Stomach (tissue), 8 donors: ENCODE measurements at regions not wholly inside any gene's neighbourhood (a gene's known extent, or its start where the extent isn't known, plus 50 kb on each side); places are given as distances from the start of the nearest gene placed in this dataset.

Experiments
- DNase-seq, 2 donors: peaks; one replicate each; pipeline versions ENCODE4 v3.0.0 to v3.0.0-alpha.2; 2013 to 2019
- H3K27ac ChIP-seq, 5 donors: fragments of 200-600 bp in 4 of 5; sonication (generic) in 4 of 5; one replicate each; pipeline ENCODE4 v1.5.1; 2013 to 2019; ENCODE audit warnings: mild to moderate bottlenecking in 1 of 5, moderate library complexity in 1 of 5
- H3K27me3 ChIP-seq, 3 donors: fragments of 200-600 bp; sonication (generic); one replicate each; pipeline ENCODE4 v1.5.1; 2017 to 2019; ENCODE audit warnings: mixed run types in 1 of 3
- H3K36me3 ChIP-seq, 4 donors: fragments of 200-600 bp; sonication (generic); 1 replicate in 3 of 4; 2 replicates in 1 of 4; pipeline ENCODE4 v1.5.1; 2016 to 2019
- H3K4me1 ChIP-seq, 4 donors: fragments of 200-600 bp; sonication (generic); one replicate each; pipeline ENCODE4 v1.5.1; 2016 to 2019
- H3K4me3 ChIP-seq, 4 donors: fragments of 200-600 bp; sonication (generic) in 3 of 4; one replicate each; pipeline ENCODE4 v1.5.1; 2016 to 2019; ENCODE audit warnings: mild to moderate bottlenecking in 1 of 4
- H3K9me3 ChIP-seq, 4 donors: fragments of 200-600 bp; sonication (generic); one replicate each; pipeline ENCODE4 v1.5.1; 2016 to 2019
- CTCF ChIP-seq, 7 experiments: fragments of 450-650 bp in 4 of 7; fragments of 200-600 bp in 3 of 7; sonication (generic) in 3 of 7; IDR thresholded peaks; one replicate each; pipeline ENCODE4 v1.5.1; 2016 to 2019; ENCODE audit warnings: antibody characterized with exemption in 7 of 7, control low read depth in 2 of 7, mild to moderate bottlenecking in 1 of 7
- EP300 ChIP-seq: sonication (generic); formaldehyde crosslinking; IDR thresholded peaks from one replicate; pipeline ENCODE4 v1.6.1; 2017; ENCODE audit warnings: antibody characterized with exemption
- POLR2A ChIP-seq, 4 donors: fragments of 450-650 bp; IDR thresholded peaks; one replicate each; pipeline ENCODE4 v1.6.1; 2016; ENCODE audit warnings: antibody characterized with exemption in 4 of 4, control low read depth in 2 of 4, mild to moderate bottlenecking in 1 of 4, moderate library complexity in 1 of 4
- POLR2AphosphoS5 ChIP-seq, 3 donors: sonication (generic); formaldehyde crosslinking; IDR thresholded peaks; one replicate each; pipeline ENCODE4 v1.6.1; 2016; ENCODE audit warnings: antibody characterized with exemption in 3 of 3
- WGBS, 5 donors: extraction: QIAGEN DNeasy Blood & Tissue Kit in 3 of 5; methylation state at CpG; one replicate each; pipeline versions ENCODE4 v1.1.5 to v1.1.7; 2013 to 2018; 5-methylcytosine and 5-hydroxymethylcytosine counted together
- intact Hi-C: fragments of 100-400 bp; cut with DNase I; formaldehyde crosslinking; loops from one replicate; pipeline ENCODE4 v1.15.1; 2023; ENCODE audit warnings: low total_unique reads
- donor health status: healthy with polysubstance abuse.
- donor health status: Bipolar disorder and iron deficiency.
- donor health status: healthy.

GRCh38 chr16:50933262-50933661 lies 191.4 kb downstream of the CYLD start:
- no peak overlapping the region for H3K27ac ChIP-seq
- H3K27me3 ChIP-seq, result peaks cover 0 to 11% (median 0%) of the 10 kb centered on the region in 3 donors
- H3K4me1 ChIP-seq, result no peaks in the 10 kb centered on the region
- no peak overlapping the region for H3K4me3 ChIP-seq
- DNase-seq, result no peak
- TF ChIP-seq CTCF (IDR thresholded peaks at IDR 0.05), result no peak
- TF ChIP-seq POLR2AphosphoS5 (IDR thresholded peaks at IDR 0.05), result no peak
- TF ChIP-seq EP300, result no peak
- no peak for TF ChIP-seq POLR2A (IDR thresholded peaks at IDR 0.05)
- no peaks in the 10 kb centered on the region for H3K36me3 ChIP-seq
- intact Hi-C loops, result no loop called here
- H3K9me3 ChIP-seq, result no peaks in the 10 kb centered on the region
- 51 to 63% (median 52%) methylated on average over 3 of the region's 3 CpGs for WGBS, 5 donors

- Histone ChIP-seq H3K4me1 (no peaks in the 10 kb centered on the region), H3K36me3 (no peaks in the 10 kb centered on the region), H3K9me3 (no peaks in the 10 kb centered on the region), H3K4me3 (no peak overlapping the region), H3K27ac (no peak overlapping the region), H3K27me3 (peaks cover 0 to 11% (median 0%) of the 10 kb centered on the region in 3 donors)
- DNase-seq, result no peak
- intact Hi-C loops, result no loop called here
- TF ChIP-seq EP300 (no peak), POLR2A (IDR thresholded peaks at IDR 0.05) (no peak), CTCF (IDR thresholded peaks at IDR 0.05) (no peak), POLR2AphosphoS5 (IDR thresholded peaks at IDR 0.05) (no peak)
These were observed 190.6 kb downstream of the CYLD start for GRCh38 chr16:50932348-50932935.

- WGBS, 5 donors, result 55 to 62% (median 59%) methylated on average over 4 to 5 of the region's 5 CpGs
- Histone ChIP-seq H3K4me3 (no peak overlapping the region), H3K36me3 (no peaks in the 10 kb centered on the region), H3K27ac (no peak overlapping the region), H3K27me3 (peaks cover 0 to 7% (median 0%) of the 10 kb centered on the region in 3 donors), H3K4me1 (no peaks in the 10 kb centered on the region), H3K9me3 (no peaks in the 10 kb centered on the region)
- intact Hi-C loops, result no loop called here
- TF ChIP-seq CTCF (IDR thresholded peaks at IDR 0.05), result no peak
- TF ChIP-seq POLR2AphosphoS5 (IDR thresholded peaks at IDR 0.05), result no peak
- TF ChIP-seq POLR2A (IDR thresholded peaks at IDR 0.05), result no peak
- no peak for TF ChIP-seq EP300
- no peak for DNase-seq
These were observed 186.2 kb downstream of the CYLD start for GRCh38 chr16:50928065-50928464.

- Histone ChIP-seq H3K27ac (no peak overlapping the region), H3K4me3 (no peak overlapping the region), H3K27me3 (peaks cover 0 to 12% (median 0%) of the 10 kb centered on the region in 3 donors), H3K4me1 (no peaks in the 10 kb centered on the region), H3K36me3 (no peaks in the 10 kb centered on the region), H3K9me3 (no peaks in the 10 kb centered on the region)
- no peak for TF ChIP-seq POLR2A (IDR thresholded peaks at IDR 0.05)
- no peak for TF ChIP-seq POLR2AphosphoS5 (IDR thresholded peaks at IDR 0.05)
- TF ChIP-seq EP300, result no peak
- no peak for TF ChIP-seq CTCF (IDR thresholded peaks at IDR 0.05)
- intact Hi-C loops, result no loop called here
- 67 to 81% (median 79%) methylated on average over 7 of the region's 7 CpGs for WGBS, 5 donors
- no peak for DNase-seq
These were observed 184.0 kb downstream of the CYLD start for GRCh38 chr16:50925758-50926357.
